ENCODE measurements at regions not wholly inside any gene's neighbourhood (a gene's known extent, or its start where the extent isn't known, plus 50 kb on each side); places are given as distances from the start of the nearest gene placed in this dataset.

- peaks cover 0 to 12% (median 0%) of the 10 kb centered on the region in 3 experiments for H3K27me3 ChIP-seq (ENCODE audit: control insufficient read depth in 3 of 3, insufficient read depth in 3 of 3, low read depth in 1 of 3, low read length in 3 of 3)
- H2BK120ac ChIP-seq (ENCODE audit: low read depth, low read length): no peak overlapping the region
- no peaks in the 10 kb centered on the region for H3K79me1 ChIP-seq (ENCODE audit: low read depth, low read length)
- H2BK15ac ChIP-seq (ENCODE audit: low read length): peak overlapping the region; percentile 68
- H3K9ac ChIP-seq (ENCODE audit: low read depth, low read length, poor library complexity): no peak overlapping the region
- no peak overlapping the region for H4K91ac ChIP-seq (ENCODE audit: low read depth, low read length, poor library complexity)
- H3K4ac ChIP-seq (ENCODE audit: low read length): no peak overlapping the region
- no peak overlapping the region for H3K4me2 ChIP-seq (ENCODE audit: insufficient read depth, low read length, poor library complexity, severe bottlenecking)
- H3K18ac ChIP-seq (ENCODE audit: low read length): peak overlapping the region; percentile 40
- no peak overlapping the region for H2AK5ac ChIP-seq (ENCODE audit: low read depth, low read length)
- no peak overlapping the region for H2BK5ac ChIP-seq (ENCODE audit: low read length)
- H3K14ac ChIP-seq (ENCODE audit: low read length): no peak overlapping the region
- no CpG with 5 or more reads among the region's 14 CpGs for WGBS, 2 donors (ENCODE audit: extremely low coverage in 2 of 2, insufficient read length in 2 of 2, insufficient replicate concordance in 1 of 2)
- no peak for DNase-seq (ENCODE audit: low spot score)
- no peak overlapping the region for H3K23ac ChIP-seq (ENCODE audit: low read depth, low read length, poor library complexity)
- H2AFZ ChIP-seq (ENCODE audit: low read length): no peak overlapping the region
- H4K8ac ChIP-seq (ENCODE audit: low read depth, low read length): no peak overlapping the region
- H2BK12ac ChIP-seq (ENCODE audit: low read length): no peak overlapping the region
- peaks cover 0 to 3% of the 10 kb centered on the region in 2 donors for H3K9me3 ChIP-seq (replicated peaks in 1 of 2; ENCODE audit: control insufficient read depth in 2 of 2, insufficient read depth in 1 of 2, low read depth in 1 of 2, low read length in 2 of 2)
- peaks cover 12 to 15% of the 10 kb centered on the region in 2 donors for H3K4me1 ChIP-seq (ENCODE audit: control insufficient read depth in 2 of 2, insufficient read depth in 1 of 2, low read depth in 1 of 2, low read length in 2 of 2)
- H3K36me3 ChIP-seq (replicated peaks in 1 of 2; ENCODE audit: control insufficient read depth in 2 of 2, insufficient read depth in 2 of 2, low read length in 2 of 2): no peaks in the 10 kb centered on the region
- no peak overlapping the region for H3K27ac ChIP-seq (replicated peaks; ENCODE audit: low read length)
- no peak overlapping the region for H3K4me3 ChIP-seq (ENCODE audit: low read length in 2 of 2)
These were observed 68.3 kb upstream of the OTOS start for GRCh38 chr2:240208631-240209211.

- Histone ChIP-seq H4K8ac (ENCODE audit: low read depth, low read length) (no peak overlapping the region), H4K91ac (ENCODE audit: low read depth, low read length, poor library complexity) (no peak overlapping the region), H3K18ac (ENCODE audit: low read length) (peak overlapping the region; percentile 39), H3K27ac (replicated peaks; ENCODE audit: low read length) (no peak overlapping the region), H3K4ac (ENCODE audit: low read length) (peak overlapping the region; percentile 28), H2BK5ac (ENCODE audit: low read length) (no peak overlapping the region), H2BK120ac (ENCODE audit: low read depth, low read length) (peak overlapping the region; percentile 30), H3K4me2 (ENCODE audit: insufficient read depth, low read length, poor library complexity, severe bottlenecking) (no peak overlapping the region), H2BK15ac (ENCODE audit: low read length) (peak overlapping the region; percentile 43), H3K4me1 (ENCODE audit: control insufficient read depth in 2 of 2, insufficient read depth in 1 of 2, low read depth in 1 of 2, low read length in 2 of 2) (peaks cover 16 to 23% of the 10 kb centered on the region in 2 donors), H2BK12ac (ENCODE audit: low read length) (no peak overlapping the region), H3K9me3 (replicated peaks in 1 of 2; ENCODE audit: control insufficient read depth in 2 of 2, insufficient read depth in 1 of 2, low read depth in 1 of 2, low read length in 2 of 2) (peaks cover 0 to 3% of the 10 kb centered on the region in 2 donors), H3K4me3 (ENCODE audit: low read length in 2 of 2) (no peak overlapping the region), H3K23ac (ENCODE audit: low read depth, low read length, poor library complexity) (no peak overlapping the region), H3K79me1 (ENCODE audit: low read depth, low read length) (no peaks in the 10 kb centered on the region), H3K9ac (ENCODE audit: low read depth, low read length, poor library complexity) (peak overlapping the region; percentile 9), H2AK5ac (ENCODE audit: low read depth, low read length) (peak overlapping the region; percentile 41), H2AFZ (ENCODE audit: low read length) (no peak overlapping the region), H3K14ac (ENCODE audit: low read length) (no peak overlapping the region), H3K36me3 (replicated peaks in 1 of 2; ENCODE audit: control insufficient read depth in 2 of 2, insufficient read depth in 2 of 2, low read length in 2 of 2) (no peaks in the 10 kb centered on the region), H3K27me3 (ENCODE audit: control insufficient read depth in 3 of 3, insufficient read depth in 3 of 3, low read depth in 1 of 3, low read length in 3 of 3) (peaks cover 0 to 12% (median 0%) of the 10 kb centered on the region in 3 experiments)
- WGBS, 2 donors (ENCODE audit: extremely low coverage in 2 of 2, insufficient read length in 2 of 2, insufficient replicate concordance in 1 of 2): no CpG with 5 or more reads among the region's 9 CpGs
- DNase-seq (ENCODE audit: low spot score): no peak
These were observed 69.0 kb upstream of the OTOS start for GRCh38 chr2:240209493-240209892.

- Histone ChIP-seq H3K14ac (ENCODE audit: low read length) (no peak overlapping the region), H3K27me3 (ENCODE audit: control insufficient read depth in 3 of 3, insufficient read depth in 3 of 3, low read depth in 1 of 3, low read length in 3 of 3) (peaks cover 0 to 10% (median 0%) of the 10 kb centered on the region in 3 experiments), H3K4ac (ENCODE audit: low read length) (no peak overlapping the region), H2AFZ (ENCODE audit: low read length) (no peak overlapping the region), H4K8ac (ENCODE audit: low read depth, low read length) (no peak overlapping the region), H2BK5ac (ENCODE audit: low read length) (peak overlapping the region; percentile 88), H2AK5ac (ENCODE audit: low read depth, low read length) (peak overlapping the region; percentile 70), H2BK12ac (ENCODE audit: low read length) (peak overlapping the region; percentile 46), H3K23ac (ENCODE audit: low read depth, low read length, poor library complexity) (peak overlapping the region; percentile 40), H3K9me3 (replicated peaks in 1 of 2; ENCODE audit: control insufficient read depth in 2 of 2, insufficient read depth in 1 of 2, low read depth in 1 of 2, low read length in 2 of 2) (peaks cover 0 to 3% of the 10 kb centered on the region in 2 donors), H3K4me2 (ENCODE audit: insufficient read depth, low read length, poor library complexity, severe bottlenecking) (no peak overlapping the region), H2BK120ac (ENCODE audit: low read depth, low read length) (no peak overlapping the region), H3K4me1 (ENCODE audit: control insufficient read depth in 2 of 2, insufficient read depth in 1 of 2, low read depth in 1 of 2, low read length in 2 of 2) (peaks cover 12 to 23% of the 10 kb centered on the region in 2 donors), H3K36me3 (replicated peaks in 1 of 2; ENCODE audit: control insufficient read depth in 2 of 2, insufficient read depth in 2 of 2, low read length in 2 of 2) (no peaks in the 10 kb centered on the region), H4K91ac (ENCODE audit: low read depth, low read length, poor library complexity) (no peak overlapping the region), H3K79me1 (ENCODE audit: low read depth, low read length) (no peaks in the 10 kb centered on the region), H3K9ac (ENCODE audit: low read depth, low read length, poor library complexity) (no peak overlapping the region), H3K4me3 (ENCODE audit: low read length in 2 of 2) (no peak overlapping the region), H3K27ac (replicated peaks; ENCODE audit: low read length) (no peak overlapping the region), H3K18ac (ENCODE audit: low read length) (peak overlapping the region; percentile 68), H2BK15ac (ENCODE audit: low read length) (peak overlapping the region; percentile 97)
- no peak for DNase-seq (ENCODE audit: low spot score)
- no CpG with 5 or more reads among the region's 22 CpGs for WGBS, 2 donors (ENCODE audit: extremely low coverage in 2 of 2, insufficient read length in 2 of 2, insufficient replicate concordance in 1 of 2)
These were observed 69.9 kb upstream of the OTOS start for GRCh38 chr2:240210198-240210965.

- Histone ChIP-seq H3K4me1 (ENCODE audit: control insufficient read depth in 2 of 2, insufficient read depth in 1 of 2, low read depth in 1 of 2, low read length in 2 of 2) (peaks cover 11 to 17% of the 10 kb centered on the region in 2 donors), H3K23ac (ENCODE audit: low read depth, low read length, poor library complexity) (no peak overlapping the region), H2BK5ac (ENCODE audit: low read length) (no peak overlapping the region), H3K4ac (ENCODE audit: low read length) (no peak overlapping the region), H3K27me3 (ENCODE audit: control insufficient read depth in 3 of 3, insufficient read depth in 3 of 3, low read depth in 1 of 3, low read length in 3 of 3) (peaks cover 0 to 10% (median 0%) of the 10 kb centered on the region in 3 experiments), H4K8ac (ENCODE audit: low read depth, low read length) (no peak overlapping the region), H3K79me1 (ENCODE audit: low read depth, low read length) (no peaks in the 10 kb centered on the region), H2BK120ac (ENCODE audit: low read depth, low read length) (no peak overlapping the region), H4K91ac (ENCODE audit: low read depth, low read length, poor library complexity) (no peak overlapping the region), H3K36me3 (replicated peaks in 1 of 2; ENCODE audit: control insufficient read depth in 2 of 2, insufficient read depth in 2 of 2, low read length in 2 of 2) (no peaks in the 10 kb centered on the region), H3K27ac (replicated peaks; ENCODE audit: low read length) (no peak overlapping the region), H2AFZ (ENCODE audit: low read length) (no peak overlapping the region), H3K9ac (ENCODE audit: low read depth, low read length, poor library complexity) (no peak overlapping the region), H2AK5ac (ENCODE audit: low read depth, low read length) (peak overlapping the region; percentile 47), H3K4me3 (ENCODE audit: low read length in 2 of 2) (no peak overlapping the region), H3K9me3 (replicated peaks in 1 of 2; ENCODE audit: control insufficient read depth in 2 of 2, insufficient read depth in 1 of 2, low read depth in 1 of 2, low read length in 2 of 2) (peaks cover 0 to 3% of the 10 kb centered on the region in 2 donors), H3K4me2 (ENCODE audit: insufficient read depth, low read length, poor library complexity, severe bottlenecking) (no peak overlapping the region), H3K14ac (ENCODE audit: low read length) (no peak overlapping the region), H3K18ac (ENCODE audit: low read length) (peak overlapping the region; percentile 13), H2BK15ac (ENCODE audit: low read length) (peak overlapping the region; percentile 97), H2BK12ac (ENCODE audit: low read length) (no peak overlapping the region)
- no CpG with 5 or more reads among the region's 8 CpGs for WGBS, 2 donors (ENCODE audit: extremely low coverage in 2 of 2, insufficient read length in 2 of 2, insufficient replicate concordance in 1 of 2)
- DNase-seq (ENCODE audit: low spot score): no peak
These were observed 70.6 kb upstream of the OTOS start for GRCh38 chr2:240211096-240211495.
